HepG2 (cell line): ENCODE measurements at regions not wholly inside any gene's neighbourhood (a gene's known extent, or its start where the extent isn't known, plus 50 kb on each side); places are given as distances from the start of the nearest gene placed in this dataset.

Source experiments
- ATAC-seq: fragments of 200-7000 bp; cut with Tn5 transposase; 3 replicates; pipeline ENCODE4 v1.9.1; 2020; ENCODE audit warnings: mild to moderate bottlenecking, moderate library complexity
- BruUV-seq: library from RNA; stranded (reverse); fragments of 400-500 nt; replicated peaks from 2 replicates; lab custom pipeline; 2021; lab: Mats Ljungman, UMichigan
- CTCF ChIA-PET: fragments of 300-600 bp; formaldehyde crosslinking; extraction: SDS; loops from one replicate; lab custom pipeline; 2021; ENCODE audit warnings: low total read pairs, inconsistent platforms, low intra/inter-chr PET ratio; lab: Yijun Ruan, JAX
- POLR2A ChIA-PET: fragments of 350-600 bp; sonication (Branson Sonifier 250); formaldehyde crosslinking; loops from one replicate; lab custom pipeline; 2020; ENCODE audit warnings: antibody characterized with exemption, inconsistent platforms; lab: Yijun Ruan, JAX
- DNase-seq: peaks from one replicate; pipeline ENCODE4 v3.0.0-alpha.2; 2015; ENCODE audit warnings: low spot score
- FAIRE-seq: peaks from 3 replicates; lab custom pipeline; 2011; peaks lifted over from hg19 to GRCh38; lab: Jason Lieb, UNC
- H2AFZ ChIP-seq: one replicate; pipeline ENCODE4 v1.6.1; 2011; ENCODE audit warnings: low read length, inconsistent platforms
- H3K27ac ChIP-seq: fragments of 300-600 bp; 3 replicates; pipeline ENCODE4 v1.8.0; 2011; ENCODE audit warnings: mixed run types, mild to moderate bottlenecking, mixed read lengths, low read length, inconsistent platforms; ENCODE audit not compliant: insufficient read depth; ENCODE audit errors: extremely low read length
- H3K27me3 ChIP-seq, 2 experiments: fragments of 200-600 bp in 1 of 2; 2 replicates in 1 of 2; 3 replicates in 1 of 2; pipeline versions ENCODE4 v1.6.0 to v1.8.0; 2011; ENCODE audit warnings: low read length in 2 of 2, mild to moderate bottlenecking in 2 of 2, moderate library complexity in 2 of 2, inconsistent platforms in 1 of 2; ENCODE audit not compliant: insufficient read depth in 2 of 2, control insufficient read depth in 1 of 2
- H3K36me3 ChIP-seq, 2 experiments: fragments of 200-600 bp in 1 of 2; replicated peaks in 1 of 2; 2 replicates in 1 of 2; 3 replicates in 1 of 2; pipeline versions ENCODE4 v1.5.1 to v1.8.0; 2011; ENCODE audit warnings: low read length in 2 of 2, inconsistent platforms in 1 of 2; ENCODE audit not compliant: insufficient read depth in 2 of 2, control insufficient read depth in 1 of 2
- H3K4me1 ChIP-seq: 2 replicates; pipeline ENCODE4 v1.5.1; 2012; ENCODE audit warnings: low read length, inconsistent platforms; ENCODE audit not compliant: insufficient read depth
- H3K4me2 ChIP-seq: 2 replicates; pipeline ENCODE4 v1.6.0; 2011; ENCODE audit warnings: low read depth, low read length, inconsistent platforms
- H3K4me3 ChIP-seq, 3 experiments: fragments of 200-600 bp in 1 of 3; sonication (generic), shearing (Covaris generic) in 1 of 3; replicated peaks in 1 of 3; 2 replicates each; pipeline ENCODE4 v1.5.1; 2011 to 2016; ENCODE audit warnings: low read length in 3 of 3, inconsistent platforms in 2 of 3, low read depth in 2 of 3, mild to moderate bottlenecking in 2 of 3, control low read depth in 1 of 3, mixed read lengths in 1 of 3; ENCODE audit not compliant: insufficient read depth in 1 of 3
- H3K79me2 ChIP-seq: one replicate; pipeline ENCODE4 v1.6.1; 2011; ENCODE audit warnings: low read length, inconsistent platforms; ENCODE audit not compliant: insufficient read depth
- H3K9ac ChIP-seq: 2 replicates; pipeline ENCODE4 v1.6.0; 2011; ENCODE audit warnings: mild to moderate bottlenecking, low read depth, low read length, inconsistent platforms; ENCODE audit not compliant: insufficient read depth
- H3K9me3 ChIP-seq: 2 replicates; pipeline ENCODE4 v1.5.1; 2012; ENCODE audit warnings: mild to moderate bottlenecking, low read length
- H4K20me1 ChIP-seq: 2 replicates; pipeline ENCODE4 v1.6.0; 2011; ENCODE audit warnings: inconsistent platforms, mild to moderate bottlenecking, low read length, moderate library complexity; ENCODE audit not compliant: insufficient read depth
- ATRX ChIP-seq: sonication (generic); formaldehyde crosslinking; IDR thresholded peaks from 2 replicates; pipeline ENCODE4 v1.4.0; 2020; ENCODE audit warnings: missing genetic modification reagents, borderline replicate concordance
- BCLAF1 ChIP-seq: fragments of 450-650 bp; IDR thresholded peaks from 2 replicates; pipeline ENCODE4 v1.6.1; 2017; ENCODE audit warnings: mild to moderate bottlenecking
- HDAC6 ChIP-seq: fragments of 200-600 bp; sonication (generic); IDR thresholded peaks from 2 replicates; pipeline ENCODE4 v1.7.0; 2017; ENCODE audit warnings: mild to moderate bottlenecking, antibody characterized with exemption, low read length, low read depth
- REST ChIP-seq, 2 experiments: IDR thresholded peaks; 2 replicates each; pipeline ENCODE4 v1.6.1; 2011 to 2012; ENCODE audit warnings: low read length in 2 of 2, borderline replicate concordance in 1 of 2, low read depth in 1 of 2, mild to moderate bottlenecking in 1 of 2, moderate library complexity in 1 of 2
- RFXANK ChIP-seq: IDR thresholded peaks from 2 replicates; pipeline ENCODE4 v1.6.1; 2016
- ZKSCAN8 ChIP-seq: IDR thresholded peaks from 2 replicates; pipeline ENCODE4 v1.6.1; 2016; ENCODE audit warnings: borderline replicate concordance, missing genetic modification reagents, missing compliant biosample characterization
- ZNF142 ChIP-seq: sonication (generic); formaldehyde crosslinking; IDR thresholded peaks from 2 replicates; pipeline ENCODE4 v1.4.0; 2020; ENCODE audit warnings: missing genetic modification reagents
- ZNF354B ChIP-seq: sonication (generic); formaldehyde crosslinking; IDR thresholded peaks from 2 replicates; pipeline ENCODE4 v1.8.0; 2022; ENCODE audit warnings: mild to moderate bottlenecking, missing genetic modification reagents
- WGBS: methylation state at CpG from one replicate; pipeline ENCODE4 v1.1.6; 2017; ENCODE audit warnings: low lambda C conversion rate; 5-methylcytosine and 5-hydroxymethylcytosine counted together
- in situ Hi-C: cut with HindIII; loops from 2 replicates; pipeline ENCODE4 v1.10.0; 2017; ENCODE audit warnings: low pct_unique_long_range_greater_than_20kb; ENCODE audit not compliant: extremely low pct_ligation_motif_present
- intact Hi-C: fragments of 100-400 bp; cut with micrococcal nuclease; formaldehyde crosslinking; loops from one replicate; pipeline ENCODE4 v1.10.0; 2022; ENCODE audit not compliant: unreplicated experiment

- Histone ChIP-seq H3K79me2 (no peaks in the 10 kb centered on the region), H3K4me1 (no peaks in the 10 kb centered on the region), H3K4me3 (no peak overlapping the region), H3K4me2 (no peak overlapping the region), H2AFZ (no peak overlapping the region), H3K27ac (no peak overlapping the region), H4K20me1 (no peaks in the 10 kb centered on the region), H3K9ac (no peak overlapping the region), H3K27me3 (no peaks in the 10 kb centered on the region; a peak in 1 of 5 replicates), H3K36me3 (no peaks in the 10 kb centered on the region), H3K9me3 (no peaks in the 10 kb centered on the region)
- no TSS peak for BruUV-seq
- ChIA-PET CTCF (no interaction called here), POLR2A (no interaction called here)
- FAIRE-seq: no peak
- DNase-seq: no peak
- intact Hi-C loops: no loop called here
- 34% methylated on average over 2 of the region's 2 CpGs for WGBS
- no peak for ATAC-seq
- in situ Hi-C loops: no loop called here
- TF ChIP-seq BCLAF1: no peak
- no peak for TF ChIP-seq REST (IDR thresholded peaks at IDR 0.05; ENCODE audit: borderline replicate concordance in 1 of 2, low read depth in 1 of 2, low read length in 2 of 2)
- TF ChIP-seq ATRX: no peak
- no peak for TF ChIP-seq RFXANK (CRISPR knock-in tag)
- TF ChIP-seq ZKSCAN8 (CRISPR knock-in tag): no peak
- TF ChIP-seq ZNF354B (CRISPR knock-in tag): no peak
- TF ChIP-seq HDAC6: no peak
- TF ChIP-seq ZNF142 (CRISPR knock-in tag): no peak
These were observed 106.5 kb downstream of the UCHL5 start for GRCh38 chr1:192952646-192953045.
